ENCODE measurements at regions not wholly inside any gene's neighbourhood (a gene's known extent, or its start where the extent isn't known, plus 50 kb on each side); places are given as distances from the start of the nearest gene placed in this dataset.

DNA sequence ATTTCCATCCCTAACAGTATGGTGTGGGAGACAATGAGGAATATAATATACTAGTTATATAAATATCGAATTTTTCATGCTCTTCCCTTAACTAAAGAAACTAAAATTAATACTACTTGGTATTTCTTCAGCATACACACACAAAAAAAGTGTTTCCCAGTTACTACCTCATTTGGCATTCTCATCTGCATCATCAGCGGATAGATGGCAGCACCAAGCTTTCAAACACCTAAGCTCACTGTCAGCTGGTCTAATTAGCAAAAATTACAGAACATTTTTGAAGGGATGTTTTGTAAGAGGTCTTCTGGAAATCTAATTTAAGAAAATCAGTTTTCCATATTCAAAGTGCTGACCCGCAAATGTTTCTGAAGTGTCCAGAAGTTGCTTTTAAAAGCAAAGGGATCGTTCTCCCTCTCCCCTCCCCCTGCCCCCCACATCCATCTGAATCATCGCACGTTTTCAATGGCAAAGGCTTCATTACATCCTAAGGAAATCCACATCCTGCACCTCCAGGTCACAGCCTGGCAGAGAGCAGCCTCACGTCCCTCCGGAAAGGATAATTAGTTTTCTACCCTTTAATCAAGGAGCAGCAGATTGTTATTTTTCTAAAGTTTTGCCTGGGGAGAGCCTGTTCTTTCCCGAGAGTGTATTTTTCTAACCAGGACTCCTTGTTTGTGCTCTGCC is 86.1 kb upstream of the SPATA12 start:
- ATAC-seq (ENCODE audit: low read depth) (no peak), DNase-seq (no peak)
- no peak overlapping the region for H3K14ac ChIP-seq (replicated peaks; ENCODE audit: low read depth, low read length)
- no peak overlapping the region for H3K27ac ChIP-seq (ENCODE audit: insufficient read depth, low read length)
- H3K18ac ChIP-seq (ENCODE audit: low read depth, low read length), result no peak overlapping the region
- H2AFZ ChIP-seq (replicated peaks; ENCODE audit: low read length, poor library complexity), result no peak overlapping the region
- no peak overlapping the region for H2BK20ac ChIP-seq (ENCODE audit: low read depth, low read length)
- no peak overlapping the region for H3K9ac ChIP-seq (ENCODE audit: low read depth, low read length)
- no peak overlapping the region for H2BK15ac ChIP-seq (ENCODE audit: low read depth, low read length)
- no peaks in the 10 kb centered on the region for H3K27me3 ChIP-seq (ENCODE audit: control insufficient read depth, insufficient read depth, low read length)
- in situ Hi-C loops (cut with MboI; ENCODE audit: low sequenced_read_pairs), result no loop called here
- no peak overlapping the region for H2BK120ac ChIP-seq (ENCODE audit: low read depth, low read length)
- dilution Hi-C loops (cut with HindIII; ENCODE audit: low sequenced_read_pairs, unreplicated experiment), result no loop called here
- no peak overlapping the region for H2BK5ac ChIP-seq (ENCODE audit: low read depth, low read length, poor library complexity, severe bottlenecking)
- TF ChIP-seq MAZ (IDR thresholded peaks at IDR 0.05; ENCODE audit: borderline replicate concordance, low read depth, low read length) (no peak), POLR2A (IDR thresholded peaks at IDR 0.05; ENCODE audit: low read depth, low read length) (no peak), CEBPB (IDR thresholded peaks at IDR 0.05; ENCODE audit: low read depth, low read length) (no peak), RFX5 (IDR thresholded peaks at IDR 0.05; ENCODE audit: low read depth, low read length) (no peak), CHD1 (IDR thresholded peaks at IDR 0.05; ENCODE audit: low read depth, low read length) (no peak), MXI1 (IDR thresholded peaks at IDR 0.05; ENCODE audit: borderline replicate concordance, low read depth, low read length) (no peak), MAFK (IDR thresholded peaks at IDR 0.05; ENCODE audit: low read depth, low read length) (no peak), FOS (IDR thresholded peaks at IDR 0.05; ENCODE audit: low read depth, low read length) (no peak), NFE2L2 (IDR thresholded peaks at IDR 0.05; ENCODE audit: low read depth, low read length) (no peak), BHLHE40 (IDR thresholded peaks at IDR 0.05; ENCODE audit: low read depth, low read length) (no peak), RCOR1 (IDR thresholded peaks at IDR 0.05; ENCODE audit: insufficient replicate concordance, low read length) (no peak), SMC3 (IDR thresholded peaks at IDR 0.05; ENCODE audit: low read depth, low read length) (no peak), RAD21 (IDR thresholded peaks at IDR 0.05; ENCODE audit: low read length) (no peak)
- TF ChIP-seq, protein P1, sequence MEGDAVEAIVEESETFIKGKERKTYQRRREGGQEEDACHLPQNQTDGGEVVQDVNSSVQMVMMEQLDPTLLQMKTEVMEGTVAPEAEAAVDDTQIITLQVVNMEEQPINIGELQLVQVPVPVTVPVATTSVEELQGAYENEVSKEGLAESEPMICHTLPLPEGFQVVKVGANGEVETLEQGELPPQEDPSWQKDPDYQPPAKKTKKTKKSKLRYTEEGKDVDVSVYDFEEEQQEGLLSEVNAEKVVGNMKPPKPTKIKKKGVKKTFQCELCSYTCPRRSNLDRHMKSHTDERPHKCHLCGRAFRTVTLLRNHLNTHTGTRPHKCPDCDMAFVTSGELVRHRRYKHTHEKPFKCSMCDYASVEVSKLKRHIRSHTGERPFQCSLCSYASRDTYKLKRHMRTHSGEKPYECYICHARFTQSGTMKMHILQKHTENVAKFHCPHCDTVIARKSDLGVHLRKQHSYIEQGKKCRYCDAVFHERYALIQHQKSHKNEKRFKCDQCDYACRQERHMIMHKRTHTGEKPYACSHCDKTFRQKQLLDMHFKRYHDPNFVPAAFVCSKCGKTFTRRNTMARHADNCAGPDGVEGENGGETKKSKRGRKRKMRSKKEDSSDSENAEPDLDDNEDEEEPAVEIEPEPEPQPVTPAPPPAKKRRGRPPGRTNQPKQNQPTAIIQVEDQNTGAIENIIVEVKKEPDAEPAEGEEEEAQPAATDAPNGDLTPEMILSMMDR (conservative IDR thresholded peaks at IDR 0.05; ENCODE audit: low read depth, low read length), result no peak
- TF ChIP-seq, protein P2, sequence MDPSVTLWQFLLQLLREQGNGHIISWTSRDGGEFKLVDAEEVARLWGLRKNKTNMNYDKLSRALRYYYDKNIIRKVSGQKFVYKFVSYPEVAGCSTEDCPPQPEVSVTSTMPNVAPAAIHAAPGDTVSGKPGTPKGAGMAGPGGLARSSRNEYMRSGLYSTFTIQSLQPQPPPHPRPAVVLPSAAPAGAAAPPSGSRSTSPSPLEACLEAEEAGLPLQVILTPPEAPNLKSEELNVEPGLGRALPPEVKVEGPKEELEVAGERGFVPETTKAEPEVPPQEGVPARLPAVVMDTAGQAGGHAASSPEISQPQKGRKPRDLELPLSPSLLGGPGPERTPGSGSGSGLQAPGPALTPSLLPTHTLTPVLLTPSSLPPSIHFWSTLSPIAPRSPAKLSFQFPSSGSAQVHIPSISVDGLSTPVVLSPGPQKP (IDR thresholded peaks at IDR 0.05; ENCODE audit: borderline replicate concordance, low read depth, low read length), result no peak
- TF ChIP-seq, protein P3, sequence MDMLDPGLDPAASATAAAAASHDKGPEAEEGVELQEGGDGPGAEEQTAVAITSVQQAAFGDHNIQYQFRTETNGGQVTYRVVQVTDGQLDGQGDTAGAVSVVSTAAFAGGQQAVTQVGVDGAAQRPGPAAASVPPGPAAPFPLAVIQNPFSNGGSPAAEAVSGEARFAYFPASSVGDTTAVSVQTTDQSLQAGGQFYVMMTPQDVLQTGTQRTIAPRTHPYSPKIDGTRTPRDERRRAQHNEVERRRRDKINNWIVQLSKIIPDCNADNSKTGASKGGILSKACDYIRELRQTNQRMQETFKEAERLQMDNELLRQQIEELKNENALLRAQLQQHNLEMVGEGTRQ (IDR thresholded peaks at IDR 0.05; ENCODE audit: low read depth, low read length), result no peak
- H3K9me1 ChIP-seq (ENCODE audit: insufficient read depth, low read length), result peaks cover 3% of the 10 kb centered on the region; the same call in 1 of the 2 replicates
- H4K91ac ChIP-seq (ENCODE audit: insufficient read depth, low read depth, low read length), result no peak overlapping the region
- no peak overlapping the region for H2AK9ac ChIP-seq (replicated peaks; ENCODE audit: low read depth, low read length, poor library complexity)
- no peaks in the 10 kb centered on the region for H3K36me3 ChIP-seq (ENCODE audit: control insufficient read depth, insufficient read depth, low read length)
- H3K23ac ChIP-seq (ENCODE audit: low read depth, low read length), result no peak overlapping the region
- H3K4ac ChIP-seq (ENCODE audit: low read depth, low read length), result no peak overlapping the region
- BruUV-seq (replicated peaks), result no TSS peak
- no peak overlapping the region for H4K5ac ChIP-seq (ENCODE audit: low read depth, low read length)
- no peaks in the 10 kb centered on the region; the same call in 1 of the 2 replicates for H3K4me1 ChIP-seq (ENCODE audit: control insufficient read depth, insufficient read depth, low read length)
- H3K79me1 ChIP-seq (ENCODE audit: low read depth in 1 of 2, low read length in 2 of 2), result no peaks in the 10 kb centered on the region
- no CpG with 5 or more reads among the region's 9 CpGs for WGBS, 2 experiments (ENCODE audit: extremely low coverage in 2 of 2, insufficient read length in 1 of 2)
- H3K56ac ChIP-seq (ENCODE audit: extremely low read depth, insufficient read depth, low read length), result no peak overlapping the region
- intact Hi-C loops (cut with micrococcal nuclease), result no loop called here
- ChIA-PET CTCF (no interaction called here), POLR2A (ENCODE audit: unreplicated experiment) (no interaction called here)
- H4K20me1 ChIP-seq (ENCODE audit: insufficient read depth, low read length), result no peaks in the 10 kb centered on the region
- H4K8ac ChIP-seq (ENCODE audit: low read depth in 2 of 2, low read length in 2 of 2), result no peak overlapping the region
- H2AK5ac ChIP-seq (ENCODE audit: low read depth, low read length), result no peak overlapping the region
- H3K9me3 ChIP-seq (ENCODE audit: control insufficient read depth, insufficient read depth, low read length), result no peaks in the 10 kb centered on the region
- H3K4me2 ChIP-seq (ENCODE audit: low read depth, low read length), result no peak overlapping the region
- no peak overlapping the region for H3K4me3 ChIP-seq (ENCODE audit: insufficient read depth, low read depth, low read length)
